Natural killer cell treated with Interleukin-12 subunit alpha and Interleukin-12 subunit beta and Interleukin-15 and Interleukin-18, amount 100 ng/mL, for 72 hours (primary cell): ENCODE measurements at regions not wholly inside any gene's neighbourhood (a gene's known extent, or its start where the extent isn't known, plus 50 kb on each side); places are given as distances from the start of the nearest gene placed in this dataset.
A peak's percentile ranks its signal among the peaks of the same experiment; 100 is the strongest.

Experiments used
- ATAC-seq, 2 donors: fragments of 150-1000 bp; cut with Tn5 transposase in 1 of 2; sonication (Bioruptor Pico), chemical (Tn5 transposase) in 1 of 2; 2 replicates each; pipeline ENCODE4 v1.10.0; 2021
- DNase-seq: peaks from one replicate; pipeline ENCODE4 v3.0.0; 2022; ENCODE audit warnings: low spot score
- H3K27ac Mint-ChIP-seq, 2 donors: 1 replicate in 1 of 2; 2 replicates in 1 of 2; pipeline ENCODE4 v1.8.0; 2022; ENCODE audit warnings: mixed read lengths in 2 of 2, mild to moderate bottlenecking in 1 of 2, moderate library complexity in 1 of 2
- H3K27me3 Mint-ChIP-seq, 2 donors: 1 replicate in 1 of 2; 2 replicates in 1 of 2; pipeline ENCODE4 v1.8.0; 2022; ENCODE audit warnings: mixed read lengths in 2 of 2
- H3K36me3 Mint-ChIP-seq: one replicate; pipeline ENCODE4 v1.8.0; 2022; ENCODE audit warnings: mixed read lengths
- H3K4me1 Mint-ChIP-seq, 2 donors: 1 replicate in 1 of 2; 2 replicates in 1 of 2; pipeline ENCODE4 v1.8.0; 2022; ENCODE audit warnings: low read depth in 2 of 2, mixed read lengths in 2 of 2, mild to moderate bottlenecking in 1 of 2
- H3K4me3 Mint-ChIP-seq: one replicate; pipeline ENCODE4 v1.8.0; 2022; ENCODE audit warnings: mixed read lengths
- H3K9me3 Mint-ChIP-seq: 2 replicates; pipeline ENCODE4 v1.8.0; 2022; ENCODE audit warnings: mixed read lengths

- Mint-ChIP-seq H3K36me3 (no peaks in the 10 kb centered on the region), H3K27ac (peak overlapping the region in 1 of 2 donors; percentile 45), H3K4me1 (peaks cover 28 to 32% of the 10 kb centered on the region in 2 donors), H3K9me3 (no peaks in the 10 kb centered on the region), H3K4me3 (no peak overlapping the region), H3K27me3 (peaks cover 0 to 7% of the 10 kb centered on the region in 2 donors)
- DNase-seq (no peak), ATAC-seq (no peak)
These were observed 75.1 kb upstream of the SMNDC1 start for GRCh38 chr10:110379831-110380230.

GRCh38 chr10:110380293-110380692 lies 75.6 kb upstream of the SMNDC1 start:
- no peak overlapping the region for H3K4me3 Mint-ChIP-seq
- no peak overlapping the region for H3K27ac Mint-ChIP-seq
- no peaks in the 10 kb centered on the region for H3K36me3 Mint-ChIP-seq
- H3K4me1 Mint-ChIP-seq = peaks cover 28 to 33% of the 10 kb centered on the region in 2 donors
- DNase-seq (no peak), ATAC-seq (no peak)
- no peaks in the 10 kb centered on the region for H3K9me3 Mint-ChIP-seq
- peaks cover 0 to 7% of the 10 kb centered on the region in 2 donors for H3K27me3 Mint-ChIP-seq

GRCh38 chr10:110382695-110383094 lies 78.0 kb upstream of the SMNDC1 start:
- DNase-seq (no peak), ATAC-seq (no peak)
- Mint-ChIP-seq H3K9me3 (no peaks in the 10 kb centered on the region), H3K4me1 (peaks cover 20 to 24% of the 10 kb centered on the region in 2 donors), H3K36me3 (no peaks in the 10 kb centered on the region), H3K27me3 (peaks cover 0 to 2% of the 10 kb centered on the region in 2 donors), H3K4me3 (no peak overlapping the region), H3K27ac (peak overlapping the region in 1 of 2 donors; percentile 88)

GRCh38 chr10:110387617-110387982 lies 82.9 kb upstream of the SMNDC1 start:
- Mint-ChIP-seq H3K27ac (peak overlapping the region; percentile 91 to 100), H3K36me3 (peaks cover 5% of the 10 kb centered on the region), H3K9me3 (peaks cover 2% of the 10 kb centered on the region), H3K4me1 (peaks cover 40 to 49% of the 10 kb centered on the region in 2 donors), H3K27me3 (peaks cover 0 to 2% of the 10 kb centered on the region in 2 donors), H3K4me3 (peak overlapping the region; percentile 87)
- DNase-seq = no peak
- no peak for ATAC-seq

- Mint-ChIP-seq H3K27ac (peak overlapping the region; percentile 91 to 100), H3K27me3 (peaks cover 0 to 2% of the 10 kb centered on the region in 2 donors), H3K9me3 (peaks cover 2% of the 10 kb centered on the region), H3K4me3 (peak overlapping the region; percentile 87), H3K4me1 (peaks cover 44 to 53% of the 10 kb centered on the region in 2 donors), H3K36me3 (peaks cover 5% of the 10 kb centered on the region)
- peak; percentile 78 for DNase-seq
- ATAC-seq = peak; percentile 85 to 86
These were observed 83.4 kb upstream of the SMNDC1 start for GRCh38 chr10:110387983-110388686.

- no peak for DNase-seq
- H3K9me3 Mint-ChIP-seq = peaks cover 2% of the 10 kb centered on the region
- peak overlapping the region; percentile 87 for H3K4me3 Mint-ChIP-seq
- H3K27me3 Mint-ChIP-seq = peaks cover 0 to 2% of the 10 kb centered on the region in 2 donors
- peaks cover 5% of the 10 kb centered on the region for H3K36me3 Mint-ChIP-seq
- peak overlapping the region; percentile 91 to 100 for H3K27ac Mint-ChIP-seq
- ATAC-seq = no peak
- peaks cover 47 to 58% of the 10 kb centered on the region in 2 donors for H3K4me1 Mint-ChIP-seq
These were observed 84.0 kb upstream of the SMNDC1 start for GRCh38 chr10:110388687-110389052.

GRCh38 chr10:110389255-110389654 lies 84.5 kb upstream of the SMNDC1 start:
- H3K4me3 Mint-ChIP-seq = peak overlapping the region; percentile 87
- ATAC-seq = no peak
- peaks cover 51 to 64% of the 10 kb centered on the region in 2 donors for H3K4me1 Mint-ChIP-seq
- H3K27ac Mint-ChIP-seq = peak overlapping the region; percentile 91 to 100
- H3K36me3 Mint-ChIP-seq = peaks cover 5% of the 10 kb centered on the region
- peaks cover 0 to 2% of the 10 kb centered on the region in 2 donors for H3K27me3 Mint-ChIP-seq
- no peak for DNase-seq
- peaks cover 2% of the 10 kb centered on the region for H3K9me3 Mint-ChIP-seq

GRCh38 chr10:110391541-110391940 lies 86.8 kb upstream of the SMNDC1 start:
- no peak for DNase-seq
- H3K9me3 Mint-ChIP-seq = peaks cover 2% of the 10 kb centered on the region
- ATAC-seq = no peak
- H3K27ac Mint-ChIP-seq = peak overlapping the region; percentile 42 to 100
- H3K4me3 Mint-ChIP-seq = no peak overlapping the region
- H3K4me1 Mint-ChIP-seq = peaks cover 70 to 75% of the 10 kb centered on the region in 2 donors
- H3K27me3 Mint-ChIP-seq = no peaks in the 10 kb centered on the region
- peaks cover 5% of the 10 kb centered on the region for H3K36me3 Mint-ChIP-seq

- Mint-ChIP-seq H3K36me3 (peaks cover 5% of the 10 kb centered on the region), H3K27me3 (no peaks in the 10 kb centered on the region), H3K27ac (peak overlapping the region in 1 of 2 donors; percentile 90), H3K4me1 (peaks cover 67 to 74% of the 10 kb centered on the region in 2 donors), H3K9me3 (peaks cover 2% of the 10 kb centered on the region), H3K4me3 (no peak overlapping the region)
- ATAC-seq = no peak
- DNase-seq = no peak
These were observed 87.4 kb upstream of the SMNDC1 start for GRCh38 chr10:110392121-110392520.

GRCh38 chr10:110392868-110393740 lies 88.4 kb upstream of the SMNDC1 start:
- peaks cover 2% of the 10 kb centered on the region for H3K9me3 Mint-ChIP-seq
- ATAC-seq (no peak), DNase-seq (no peak)
- H3K4me3 Mint-ChIP-seq = no peak overlapping the region
- H3K36me3 Mint-ChIP-seq = peaks cover 5% of the 10 kb centered on the region
- H3K4me1 Mint-ChIP-seq = peaks cover 57 to 66% of the 10 kb centered on the region in 2 donors
- peak overlapping the region; percentile 50 to 90 for H3K27ac Mint-ChIP-seq
- no peaks in the 10 kb centered on the region for H3K27me3 Mint-ChIP-seq

- H3K27me3 Mint-ChIP-seq = no peaks in the 10 kb centered on the region
- peaks cover 2% of the 10 kb centered on the region for H3K9me3 Mint-ChIP-seq
- peak overlapping the region; percentile 50 to 90 for H3K27ac Mint-ChIP-seq
- peak overlapping the region; percentile 36 for H3K4me3 Mint-ChIP-seq
- peaks cover 5% of the 10 kb centered on the region for H3K36me3 Mint-ChIP-seq
- H3K4me1 Mint-ChIP-seq = peaks cover 52 to 63% of the 10 kb centered on the region in 2 donors
- ATAC-seq = no peak
- no peak for DNase-seq
These were observed 89.1 kb upstream of the SMNDC1 start for GRCh38 chr10:110393866-110394265.

GRCh38 chr10:110394296-110394695 lies 89.6 kb upstream of the SMNDC1 start:
- peaks cover 2% of the 10 kb centered on the region for H3K9me3 Mint-ChIP-seq
- peaks cover 5% of the 10 kb centered on the region for H3K36me3 Mint-ChIP-seq
- peak overlapping the region; percentile 50 to 90 for H3K27ac Mint-ChIP-seq
- no peak for ATAC-seq
- no peak for DNase-seq
- H3K27me3 Mint-ChIP-seq = no peaks in the 10 kb centered on the region
- H3K4me1 Mint-ChIP-seq = peaks cover 52 to 63% of the 10 kb centered on the region in 2 donors
- no peak overlapping the region for H3K4me3 Mint-ChIP-seq

- Mint-ChIP-seq H3K27ac (peak overlapping the region; percentile 50 to 90), H3K27me3 (no peaks in the 10 kb centered on the region), H3K9me3 (peaks cover 2% of the 10 kb centered on the region), H3K4me1 (peaks cover 47 to 63% of the 10 kb centered on the region in 2 donors), H3K36me3 (peaks cover 5% of the 10 kb centered on the region), H3K4me3 (no peak overlapping the region)
- no peak for ATAC-seq
- DNase-seq = no peak
These were observed 90.2 kb upstream of the SMNDC1 start for GRCh38 chr10:110394898-110395297.
